ENCODE measurements at regions not wholly inside any gene's neighbourhood (a gene's known extent, or its start where the extent isn't known, plus 50 kb on each side); places are given as distances from the start of the nearest gene placed in this dataset.

GRCh38 chr11:133586903-133587517, 54.7 kb upstream of the OPCML start:
- Histone ChIP-seq H3K9me3 (ENCODE audit: low read depth) (no peaks in the 10 kb centered on the region), H3F3A (ENCODE audit: low read depth) (no peaks in the 10 kb centered on the region), H3K79me2 (ENCODE audit: low read depth) (no peaks in the 10 kb centered on the region), H3K4me3 (no peak overlapping the region), H3K36me3 (no peaks in the 10 kb centered on the region), H3K27me3 (no peaks in the 10 kb centered on the region), H4K20me1 (ENCODE audit: low read depth) (no peaks in the 10 kb centered on the region), H2AFZ (replicated peaks) (no peak overlapping the region), H3K9ac (no peak overlapping the region), H3K27ac (no peak overlapping the region), H3K4me2 (no peak overlapping the region), H3K4me1 (no peaks in the 10 kb centered on the region)
- H3K4me3 Mint-ChIP-seq = no peak overlapping the region
- peaks cover 5% of the 10 kb centered on the region for H3K4me1 Mint-ChIP-seq
- H3K36me3 Mint-ChIP-seq = no peaks in the 10 kb centered on the region
- H3K27ac Mint-ChIP-seq = no peak overlapping the region
- peaks cover 3% of the 10 kb centered on the region for H3K27me3 Mint-ChIP-seq (ENCODE audit: insufficient read depth, low read depth)
- TF ChIP-seq EZH2 (IDR thresholded peaks at IDR 0.05) (no peak), EZH2phosphoT487 (IDR thresholded peaks at IDR 0.05) (no peak), CTCF (IDR thresholded peaks at IDR 0.05) (no peak)
- no peak for DNase-seq (ENCODE audit: low spot score)
- H3K9me3 Mint-ChIP-seq = no peaks in the 10 kb centered on the region

GRCh38 chr11:133582750-133583149, 50.4 kb upstream of the OPCML start:
- no peak overlapping the region for H2AFZ ChIP-seq (replicated peaks)
- H3F3A ChIP-seq (ENCODE audit: low read depth) = no peaks in the 10 kb centered on the region
- H3K4me1 ChIP-seq = peaks cover 9% of the 10 kb centered on the region
- H3K79me2 ChIP-seq (ENCODE audit: low read depth) = no peaks in the 10 kb centered on the region
- no peak overlapping the region for H3K9ac ChIP-seq
- H4K20me1 ChIP-seq (ENCODE audit: low read depth) = no peaks in the 10 kb centered on the region
- H3K27ac ChIP-seq = no peak overlapping the region
- H3K4me3 ChIP-seq = no peak overlapping the region
- H3K9me3 ChIP-seq (ENCODE audit: low read depth) = no peaks in the 10 kb centered on the region
- DNase-seq (ENCODE audit: low spot score) = no peak
- H3K4me2 ChIP-seq = no peak overlapping the region
- H3K27me3 ChIP-seq = no peaks in the 10 kb centered on the region
- Mint-ChIP-seq H3K4me1 (peaks cover 9% of the 10 kb centered on the region), H3K4me3 (no peak overlapping the region), H3K27me3 (ENCODE audit: insufficient read depth, low read depth) (peaks cover 3% of the 10 kb centered on the region), H3K36me3 (no peaks in the 10 kb centered on the region), H3K27ac (peak overlapping the region; percentile 0), H3K9me3 (no peaks in the 10 kb centered on the region)
- H3K36me3 ChIP-seq = no peaks in the 10 kb centered on the region
- TF ChIP-seq CTCF (IDR thresholded peaks at IDR 0.05) = no peak
- no peak for TF ChIP-seq EZH2 (IDR thresholded peaks at IDR 0.05)
- TF ChIP-seq EZH2phosphoT487 (IDR thresholded peaks at IDR 0.05) = no peak

GRCh38 chr11:133582326-133582725, 50.0 kb upstream of the OPCML start:
- no peak overlapping the region for H2AFZ ChIP-seq (replicated peaks)
- no peak overlapping the region for H3K4me2 ChIP-seq
- no peak overlapping the region for H3K27ac ChIP-seq
- H3F3A ChIP-seq (ENCODE audit: low read depth) = no peaks in the 10 kb centered on the region
- no peaks in the 10 kb centered on the region for H3K79me2 ChIP-seq (ENCODE audit: low read depth)
- Mint-ChIP-seq H3K27ac (no peak overlapping the region), H3K9me3 (no peaks in the 10 kb centered on the region), H3K4me1 (peaks cover 9% of the 10 kb centered on the region), H3K4me3 (no peak overlapping the region), H3K36me3 (no peaks in the 10 kb centered on the region), H3K27me3 (ENCODE audit: insufficient read depth, low read depth) (peaks cover 4% of the 10 kb centered on the region)
- H4K20me1 ChIP-seq (ENCODE audit: low read depth) = no peaks in the 10 kb centered on the region
- no peak for TF ChIP-seq EZH2phosphoT487 (IDR thresholded peaks at IDR 0.05)
- no peak for TF ChIP-seq EZH2 (IDR thresholded peaks at IDR 0.05)
- no peak for TF ChIP-seq CTCF (IDR thresholded peaks at IDR 0.05)
- DNase-seq (ENCODE audit: low spot score) = no peak
- H3K4me3 ChIP-seq = no peak overlapping the region
- peaks cover 9% of the 10 kb centered on the region for H3K4me1 ChIP-seq
- H3K36me3 ChIP-seq = no peaks in the 10 kb centered on the region
- H3K27me3 ChIP-seq = no peaks in the 10 kb centered on the region
- H3K9ac ChIP-seq = no peak overlapping the region
- no peaks in the 10 kb centered on the region for H3K9me3 ChIP-seq (ENCODE audit: low read depth)

All from neural progenitor cell (in vitro differentiated cells).